ENCODE measurements at regions not wholly inside any gene's neighbourhood (a gene's known extent, or its start where the extent isn't known, plus 50 kb on each side); places are given as distances from the start of the nearest gene placed in this dataset.

GRCh38 chr10:4675808-4676207 lies 150.2 kb upstream of the AKR1E2 start:
- CTCF ChIA-PET, result no interaction called here
- Histone ChIP-seq H3K4me3 (ENCODE audit: low read length) (no peak overlapping the region), H3K27ac (ENCODE audit: low read depth, low read length) (no peak overlapping the region), H3K27me3 (ENCODE audit: insufficient read depth, low read length, poor library complexity, severe bottlenecking) (no peaks in the 10 kb centered on the region), H3K4me1 (ENCODE audit: insufficient read depth, low read length) (no peaks in the 10 kb centered on the region), H3K36me3 (ENCODE audit: insufficient read depth, low read length) (no peaks in the 10 kb centered on the region), H3K9me3 (ENCODE audit: low read length) (no peaks in the 10 kb centered on the region)
- Mint-ChIP-seq H3K36me3 (no peaks in the 10 kb centered on the region), H3K4me1 (no peaks in the 10 kb centered on the region), H3K27me3 (peaks cover 21 to 52% of the 10 kb centered on the region in 2 donors), H3K9me3 (peaks cover 0 to 2% (median 0%) of the 10 kb centered on the region in 5 donors), H3K4me3 (no peak overlapping the region), H3K27ac (no peak overlapping the region)
- DNase-seq, result no peak
- POLR2A ChIA-PET, result no interaction called here

- no peaks in the 10 kb centered on the region for H3K36me3 ChIP-seq (ENCODE audit: insufficient read depth, low read length)
- Mint-ChIP-seq H3K4me1 (no peaks in the 10 kb centered on the region), H3K27me3 (peaks cover 17 to 57% of the 10 kb centered on the region in 2 donors), H3K36me3 (peaks cover 0 to 5% (median 0%) of the 10 kb centered on the region in 3 donors), H3K4me3 (no peak overlapping the region), H3K27ac (no peak overlapping the region), H3K9me3 (peaks cover 8 to 18% (median 11%) of the 10 kb centered on the region in 5 donors)
- no peak overlapping the region for H3K4me3 ChIP-seq (ENCODE audit: low read length)
- CTCF ChIA-PET, result no interaction called here
- no peaks in the 10 kb centered on the region for H3K9me3 ChIP-seq (ENCODE audit: low read length)
- H3K4me1 ChIP-seq (ENCODE audit: insufficient read depth, low read length), result no peaks in the 10 kb centered on the region
- POLR2A ChIA-PET, result no interaction called here
- DNase-seq, result no peak
- no peak overlapping the region for H3K27ac ChIP-seq (ENCODE audit: low read depth, low read length)
- no peaks in the 10 kb centered on the region for H3K27me3 ChIP-seq (ENCODE audit: insufficient read depth, low read length, poor library complexity, severe bottlenecking)
Measured at GRCh38 chr10:4673279-4674040, 152.5 kb upstream of the AKR1E2 start.

- ChIA-PET POLR2A (no interaction called here), CTCF (no interaction called here)
- Histone ChIP-seq H3K27ac (ENCODE audit: low read depth, low read length) (no peak overlapping the region), H3K4me3 (ENCODE audit: low read length) (no peak overlapping the region), H3K9me3 (ENCODE audit: low read length) (no peaks in the 10 kb centered on the region), H3K36me3 (ENCODE audit: insufficient read depth, low read length) (no peaks in the 10 kb centered on the region), H3K27me3 (ENCODE audit: insufficient read depth, low read length, poor library complexity, severe bottlenecking) (no peaks in the 10 kb centered on the region), H3K4me1 (ENCODE audit: insufficient read depth, low read length) (no peaks in the 10 kb centered on the region)
- Mint-ChIP-seq H3K27me3 (peaks cover 16 to 45% of the 10 kb centered on the region in 2 donors), H3K4me3 (no peak overlapping the region), H3K9me3 (peaks cover 8 to 19% (median 11%) of the 10 kb centered on the region in 5 donors), H3K36me3 (peaks cover 0 to 5% (median 0%) of the 10 kb centered on the region in 3 donors), H3K4me1 (no peaks in the 10 kb centered on the region), H3K27ac (no peak overlapping the region)
- DNase-seq, result no peak
Measured at GRCh38 chr10:4672201-4672600, 153.8 kb upstream of the AKR1E2 start.

GRCh38 chr10:4671451-4672145 lies 154.4 kb upstream of the AKR1E2 start:
- CTCF ChIA-PET, result no interaction called here
- Mint-ChIP-seq H3K4me1 (no peaks in the 10 kb centered on the region), H3K36me3 (peaks cover 0 to 5% (median 0%) of the 10 kb centered on the region in 3 donors), H3K4me3 (no peak overlapping the region), H3K27me3 (peaks cover 15 to 43% of the 10 kb centered on the region in 2 donors), H3K27ac (no peak overlapping the region), H3K9me3 (peaks cover 8 to 19% (median 11%) of the 10 kb centered on the region in 5 donors)
- H3K4me1 ChIP-seq (ENCODE audit: insufficient read depth, low read length), result no peaks in the 10 kb centered on the region
- no peak overlapping the region for H3K4me3 ChIP-seq (ENCODE audit: low read length)
- H3K9me3 ChIP-seq (ENCODE audit: low read length), result no peaks in the 10 kb centered on the region
- H3K27ac ChIP-seq (ENCODE audit: low read depth, low read length), result no peak overlapping the region
- no peaks in the 10 kb centered on the region for H3K36me3 ChIP-seq (ENCODE audit: insufficient read depth, low read length)
- no peaks in the 10 kb centered on the region for H3K27me3 ChIP-seq (ENCODE audit: insufficient read depth, low read length, poor library complexity, severe bottlenecking)
- no peak for DNase-seq
- POLR2A ChIA-PET, result no interaction called here

- ChIA-PET CTCF (no interaction called here), POLR2A (no interaction called here)
- H3K9me3 Mint-ChIP-seq, result peaks cover 8 to 19% (median 11%) of the 10 kb centered on the region in 5 donors
- H3K27ac Mint-ChIP-seq, result no peak overlapping the region
- H3K36me3 ChIP-seq (ENCODE audit: insufficient read depth, low read length), result no peaks in the 10 kb centered on the region
- DNase-seq, result no peak
- peaks cover 11 to 37% of the 10 kb centered on the region in 2 donors for H3K27me3 Mint-ChIP-seq
- H3K4me1 Mint-ChIP-seq, result no peaks in the 10 kb centered on the region
- peaks cover 0 to 5% (median 0%) of the 10 kb centered on the region in 3 donors for H3K36me3 Mint-ChIP-seq
- H3K27ac ChIP-seq (ENCODE audit: low read depth, low read length), result no peak overlapping the region
- no peak overlapping the region for H3K4me3 Mint-ChIP-seq
- H3K9me3 ChIP-seq (ENCODE audit: low read length), result no peaks in the 10 kb centered on the region
- no peaks in the 10 kb centered on the region for H3K27me3 ChIP-seq (ENCODE audit: insufficient read depth, low read length, poor library complexity, severe bottlenecking)
- H3K4me3 ChIP-seq (ENCODE audit: low read length), result no peak overlapping the region
- H3K4me1 ChIP-seq (ENCODE audit: insufficient read depth, low read length), result no peaks in the 10 kb centered on the region
Measured at GRCh38 chr10:4670737-4671136, 155.3 kb upstream of the AKR1E2 start.

GRCh38 chr10:4669585-4669984 lies 156.4 kb upstream of the AKR1E2 start:
- H3K27me3 Mint-ChIP-seq, result peaks cover 9 to 27% of the 10 kb centered on the region in 2 donors
- H3K9me3 ChIP-seq (ENCODE audit: low read length), result no peaks in the 10 kb centered on the region
- CTCF ChIA-PET, result no interaction called here
- POLR2A ChIA-PET, result no interaction called here
- no peak overlapping the region for H3K4me3 ChIP-seq (ENCODE audit: low read length)
- H3K9me3 Mint-ChIP-seq, result peaks cover 8 to 19% (median 10%) of the 10 kb centered on the region in 5 donors
- H3K27ac Mint-ChIP-seq, result no peak overlapping the region
- H3K36me3 Mint-ChIP-seq, result peaks cover 0 to 5% (median 0%) of the 10 kb centered on the region in 3 donors
- no peaks in the 10 kb centered on the region for H3K4me1 Mint-ChIP-seq
- H3K27ac ChIP-seq (ENCODE audit: low read depth, low read length), result no peak overlapping the region
- H3K4me3 Mint-ChIP-seq, result no peak overlapping the region
- no peak for DNase-seq
- H3K4me1 ChIP-seq (ENCODE audit: insufficient read depth, low read length), result no peaks in the 10 kb centered on the region
- H3K36me3 ChIP-seq (ENCODE audit: insufficient read depth, low read length), result no peaks in the 10 kb centered on the region
- H3K27me3 ChIP-seq (ENCODE audit: insufficient read depth, low read length, poor library complexity, severe bottlenecking), result no peaks in the 10 kb centered on the region

GRCh38 chr10:4663162-4663992 lies 162.6 kb upstream of the AKR1E2 start:
- Mint-ChIP-seq H3K4me1 (no peaks in the 10 kb centered on the region), H3K9me3 (peaks cover 0 to under 1% (median 0%) of the 10 kb centered on the region in 5 donors), H3K27me3 (peaks cover 4 to 37% of the 10 kb centered on the region in 2 donors), H3K4me3 (no peak overlapping the region), H3K27ac (no peak overlapping the region), H3K36me3 (no peaks in the 10 kb centered on the region)
- H3K36me3 ChIP-seq (ENCODE audit: insufficient read depth, low read length), result no peaks in the 10 kb centered on the region
- H3K4me3 ChIP-seq (ENCODE audit: low read length), result no peak overlapping the region
- H3K4me1 ChIP-seq (ENCODE audit: insufficient read depth, low read length), result no peaks in the 10 kb centered on the region
- H3K27me3 ChIP-seq (ENCODE audit: insufficient read depth, low read length, poor library complexity, severe bottlenecking), result no peaks in the 10 kb centered on the region
- DNase-seq, result no peak
- no peak overlapping the region for H3K27ac ChIP-seq (ENCODE audit: low read depth, low read length)
- POLR2A ChIA-PET, result no interaction called here
- no peaks in the 10 kb centered on the region for H3K9me3 ChIP-seq (ENCODE audit: low read length)
- CTCF ChIA-PET, result interaction anchor here (1.4 kb wide), 1 partner anchor 1467 kb away, joined by 3 read pairs; no protein-coding TSS in a partner anchor

Data from CD8-positive, alpha-beta memory T cell (primary cell).